GM23338 (cell line): ENCODE measurements at regions not wholly inside any gene's neighbourhood (a gene's known extent, or its start where the extent isn't known, plus 50 kb on each side); places are given as distances from the start of the nearest gene placed in this dataset.

Source experiments
- EZH2 ChIP-seq: fragments of 200-600 bp; sonication (generic); IDR thresholded peaks from one replicate; pipeline ENCODE4 v1.8.0; 2017; ENCODE audit warnings: antibody characterized with exemption, mild to moderate bottlenecking, low read depth; ENCODE audit not compliant: unreplicated experiment
- EZH2phosphoT487 ChIP-seq: fragments of 200-600 bp; sonication (generic); IDR thresholded peaks from one replicate; pipeline ENCODE4 v1.8.1; 2018; ENCODE audit warnings: antibody characterized with exemption; ENCODE audit not compliant: unreplicated experiment

GRCh38 chr9:17859228-17859627 is 280.4 kb downstream of the SH3GL2 start:
- TF ChIP-seq EZH2 (no peak), EZH2phosphoT487 (no peak)
